ENCODE measurements at regions not wholly inside any gene's neighbourhood (a gene's known extent, or its start where the extent isn't known, plus 50 kb on each side); places are given as distances from the start of the nearest gene placed in this dataset.

DNA sequence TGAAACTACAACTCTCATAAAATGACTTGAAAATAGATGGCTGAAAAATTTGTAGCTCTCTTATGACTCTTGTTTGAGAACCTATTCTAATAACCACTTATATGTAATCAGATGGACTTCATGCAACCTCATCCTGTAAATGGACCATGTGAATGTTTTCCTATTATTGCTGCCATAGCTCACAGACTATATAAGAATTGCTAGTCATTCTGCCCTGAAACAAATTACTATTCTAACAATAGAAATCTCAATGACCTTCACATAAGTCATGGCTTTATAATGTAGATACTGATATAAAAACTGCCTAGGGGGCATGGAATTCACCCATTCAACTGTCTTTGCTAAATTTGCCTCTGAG lies 1111.0 kb upstream of the ATXN8OS start:
- ATAC-seq (no peak), DNase-seq (ENCODE audit: low read depth, low spot score) (no peak)
- intact Hi-C loops (cut with micrococcal nuclease; ENCODE audit: unreplicated experiment) = no loop called here
- in situ Hi-C loops (cut with HindIII; ENCODE audit: low pct_unique_long_range_greater_than_20kb, low sequenced_read_pairs) = no loop called here
- no peak overlapping the region for H3K4me3 ChIP-seq (ENCODE audit: low read depth in 2 of 2, low read length in 2 of 2)
- no TSS peak for BruUV-seq (replicated peaks)
- POLR2A ChIA-PET = no interaction called here
- H3K9me3 ChIP-seq (ENCODE audit: control insufficient read depth, insufficient read depth, low read depth, low read length) = no peaks in the 10 kb centered on the region
- H3K4me1 ChIP-seq (ENCODE audit: control insufficient read depth, insufficient read depth, low read length) = no peaks in the 10 kb centered on the region
- no peaks in the 10 kb centered on the region for H3K27me3 ChIP-seq (ENCODE audit: control insufficient read depth, insufficient read depth, low read length)
- TF ChIP-seq TCF7L2 (IDR thresholded peaks at IDR 0.05; ENCODE audit: low read depth, low read length) (no peak), SIN3A (IDR thresholded peaks at IDR 0.05; ENCODE audit: borderline replicate concordance, insufficient read depth, low read depth, low read length) (no peak), POLR2AphosphoS5 (IDR thresholded peaks at IDR 0.05; ENCODE audit: low read depth, low read length) (no peak)
- TF ChIP-seq, protein P1, sequence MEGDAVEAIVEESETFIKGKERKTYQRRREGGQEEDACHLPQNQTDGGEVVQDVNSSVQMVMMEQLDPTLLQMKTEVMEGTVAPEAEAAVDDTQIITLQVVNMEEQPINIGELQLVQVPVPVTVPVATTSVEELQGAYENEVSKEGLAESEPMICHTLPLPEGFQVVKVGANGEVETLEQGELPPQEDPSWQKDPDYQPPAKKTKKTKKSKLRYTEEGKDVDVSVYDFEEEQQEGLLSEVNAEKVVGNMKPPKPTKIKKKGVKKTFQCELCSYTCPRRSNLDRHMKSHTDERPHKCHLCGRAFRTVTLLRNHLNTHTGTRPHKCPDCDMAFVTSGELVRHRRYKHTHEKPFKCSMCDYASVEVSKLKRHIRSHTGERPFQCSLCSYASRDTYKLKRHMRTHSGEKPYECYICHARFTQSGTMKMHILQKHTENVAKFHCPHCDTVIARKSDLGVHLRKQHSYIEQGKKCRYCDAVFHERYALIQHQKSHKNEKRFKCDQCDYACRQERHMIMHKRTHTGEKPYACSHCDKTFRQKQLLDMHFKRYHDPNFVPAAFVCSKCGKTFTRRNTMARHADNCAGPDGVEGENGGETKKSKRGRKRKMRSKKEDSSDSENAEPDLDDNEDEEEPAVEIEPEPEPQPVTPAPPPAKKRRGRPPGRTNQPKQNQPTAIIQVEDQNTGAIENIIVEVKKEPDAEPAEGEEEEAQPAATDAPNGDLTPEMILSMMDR (IDR thresholded peaks at IDR 0.05) = no peak
- TF ChIP-seq, protein P2, sequence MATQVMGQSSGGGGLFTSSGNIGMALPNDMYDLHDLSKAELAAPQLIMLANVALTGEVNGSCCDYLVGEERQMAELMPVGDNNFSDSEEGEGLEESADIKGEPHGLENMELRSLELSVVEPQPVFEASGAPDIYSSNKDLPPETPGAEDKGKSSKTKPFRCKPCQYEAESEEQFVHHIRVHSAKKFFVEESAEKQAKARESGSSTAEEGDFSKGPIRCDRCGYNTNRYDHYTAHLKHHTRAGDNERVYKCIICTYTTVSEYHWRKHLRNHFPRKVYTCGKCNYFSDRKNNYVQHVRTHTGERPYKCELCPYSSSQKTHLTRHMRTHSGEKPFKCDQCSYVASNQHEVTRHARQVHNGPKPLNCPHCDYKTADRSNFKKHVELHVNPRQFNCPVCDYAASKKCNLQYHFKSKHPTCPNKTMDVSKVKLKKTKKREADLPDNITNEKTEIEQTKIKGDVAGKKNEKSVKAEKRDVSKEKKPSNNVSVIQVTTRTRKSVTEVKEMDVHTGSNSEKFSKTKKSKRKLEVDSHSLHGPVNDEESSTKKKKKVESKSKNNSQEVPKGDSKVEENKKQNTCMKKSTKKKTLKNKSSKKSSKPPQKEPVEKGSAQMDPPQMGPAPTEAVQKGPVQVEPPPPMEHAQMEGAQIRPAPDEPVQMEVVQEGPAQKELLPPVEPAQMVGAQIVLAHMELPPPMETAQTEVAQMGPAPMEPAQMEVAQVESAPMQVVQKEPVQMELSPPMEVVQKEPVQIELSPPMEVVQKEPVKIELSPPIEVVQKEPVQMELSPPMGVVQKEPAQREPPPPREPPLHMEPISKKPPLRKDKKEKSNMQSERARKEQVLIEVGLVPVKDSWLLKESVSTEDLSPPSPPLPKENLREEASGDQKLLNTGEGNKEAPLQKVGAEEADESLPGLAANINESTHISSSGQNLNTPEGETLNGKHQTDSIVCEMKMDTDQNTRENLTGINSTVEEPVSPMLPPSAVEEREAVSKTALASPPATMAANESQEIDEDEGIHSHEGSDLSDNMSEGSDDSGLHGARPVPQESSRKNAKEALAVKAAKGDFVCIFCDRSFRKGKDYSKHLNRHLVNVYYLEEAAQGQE (IDR thresholded peaks at IDR 0.05; ENCODE audit: insufficient read depth in 1 of 2, low read depth in 2 of 2, low read length in 1 of 2) = no peak
- H3K27ac ChIP-seq (ENCODE audit: low read length) = no peak overlapping the region
- CTCF ChIA-PET = no interaction called here
- no peaks in the 10 kb centered on the region for H3K36me3 ChIP-seq (ENCODE audit: control insufficient read depth, insufficient read depth, low read length)

DNA sequence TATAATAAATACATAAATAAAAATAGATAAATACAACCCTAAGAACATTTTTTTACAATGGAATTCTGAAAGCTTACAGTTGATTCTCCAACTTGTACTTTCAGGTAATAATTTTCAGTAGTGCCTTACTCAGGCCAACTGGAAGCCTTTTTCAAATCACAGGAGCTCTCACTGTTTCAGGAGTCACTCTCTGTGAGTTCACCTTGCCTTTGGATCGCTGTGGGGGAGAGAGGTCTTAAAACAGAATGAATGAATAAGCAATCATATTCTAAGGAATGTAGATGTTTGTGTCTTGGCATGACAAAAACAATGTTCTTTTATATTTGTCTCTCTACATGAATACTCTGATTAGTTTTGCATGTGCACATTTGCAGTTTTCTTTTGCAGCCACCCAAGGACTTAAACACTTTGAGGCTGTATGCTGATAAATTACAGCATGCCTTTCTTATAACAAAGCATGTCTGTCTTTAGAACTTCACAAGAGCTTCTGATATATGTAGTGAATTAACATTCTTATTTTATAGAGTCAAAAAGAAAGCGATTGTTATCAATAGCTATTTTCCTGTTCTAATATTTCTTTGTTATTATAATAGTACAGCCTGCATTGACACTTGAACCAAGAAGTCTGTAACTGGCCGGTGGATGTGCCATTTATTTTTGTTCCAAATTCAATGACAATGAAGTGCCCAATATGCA lies 1111.5 kb upstream of the ATXN8OS start:
- in situ Hi-C loops (cut with HindIII; ENCODE audit: low pct_unique_long_range_greater_than_20kb, low sequenced_read_pairs) = no loop called here
- POLR2A ChIA-PET = no interaction called here

More for the DNA sequence above, 1111.5 kb upstream of the ATXN8OS start:
- Histone ChIP-seq H3K36me3 (ENCODE audit: control insufficient read depth, insufficient read depth, low read length) (no peaks in the 10 kb centered on the region), H3K27me3 (ENCODE audit: control insufficient read depth, insufficient read depth, low read length) (no peaks in the 10 kb centered on the region), H3K9me3 (ENCODE audit: control insufficient read depth, insufficient read depth, low read depth, low read length) (no peaks in the 10 kb centered on the region), H3K27ac (ENCODE audit: low read length) (no peak overlapping the region), H3K4me1 (ENCODE audit: control insufficient read depth, insufficient read depth, low read length) (no peaks in the 10 kb centered on the region), H3K4me3 (ENCODE audit: low read depth in 2 of 2, low read length in 2 of 2) (no peak overlapping the region)
- DNase-seq (ENCODE audit: low read depth, low spot score) = no peak
- TF ChIP-seq, protein P2 (IDR thresholded peaks at IDR 0.05; ENCODE audit: insufficient read depth in 1 of 2, low read depth in 2 of 2, low read length in 1 of 2) = no peak
- no peak for TF ChIP-seq SIN3A (IDR thresholded peaks at IDR 0.05; ENCODE audit: borderline replicate concordance, insufficient read depth, low read depth, low read length)
- BruUV-seq (replicated peaks) = no TSS peak
- intact Hi-C loops (cut with micrococcal nuclease; ENCODE audit: unreplicated experiment) = no loop called here
- no peak for ATAC-seq
- CTCF ChIA-PET = no interaction called here
